ENCODE measurements at regions not wholly inside any gene's neighbourhood (a gene's known extent, or its start where the extent isn't known, plus 50 kb on each side); places are given as distances from the start of the nearest gene placed in this dataset.
A peak's percentile ranks its signal among the peaks of the same experiment; 100 is the strongest.

- no peaks in the 10 kb centered on the region for H3K9me3 Mint-ChIP-seq
- H3K4me3 Mint-ChIP-seq = no peak overlapping the region
- H3K36me3 Mint-ChIP-seq (ENCODE audit: insufficient read depth) = no peaks in the 10 kb centered on the region
- H3K27me3 Mint-ChIP-seq (ENCODE audit: low read depth) = no peaks in the 10 kb centered on the region
- DNase-seq = no peak
- no peaks in the 10 kb centered on the region for H3K4me1 Mint-ChIP-seq (ENCODE audit: low read depth)
- no peak for ATAC-seq
These were observed 141.7 kb upstream of the SYT6 start for GRCh38 chr1:114295321-114295720.

- no peak for ATAC-seq
- DNase-seq = no peak
- Mint-ChIP-seq H3K4me3 (no peak overlapping the region), H3K9me3 (no peaks in the 10 kb centered on the region), H3K4me1 (ENCODE audit: low read depth) (no peaks in the 10 kb centered on the region), H3K27me3 (ENCODE audit: low read depth) (no peaks in the 10 kb centered on the region), H3K36me3 (ENCODE audit: insufficient read depth) (no peaks in the 10 kb centered on the region)
These were observed 139.2 kb upstream of the SYT6 start for GRCh38 chr1:114292835-114293234.

GRCh38 chr1:114292194-114292593, 138.5 kb upstream of the SYT6 start:
- no peak for ATAC-seq
- Mint-ChIP-seq H3K4me3 (no peak overlapping the region), H3K36me3 (ENCODE audit: insufficient read depth) (no peaks in the 10 kb centered on the region), H3K27me3 (ENCODE audit: low read depth) (no peaks in the 10 kb centered on the region), H3K9me3 (no peaks in the 10 kb centered on the region), H3K4me1 (ENCODE audit: low read depth) (no peaks in the 10 kb centered on the region)
- DNase-seq = no peak

GRCh38 chr1:114290776-114291175, 137.1 kb upstream of the SYT6 start:
- DNase-seq (no peak), ATAC-seq (no peak)
- H3K9me3 Mint-ChIP-seq = no peaks in the 10 kb centered on the region
- no peaks in the 10 kb centered on the region for H3K4me1 Mint-ChIP-seq (ENCODE audit: low read depth)
- H3K27me3 Mint-ChIP-seq (ENCODE audit: low read depth) = no peaks in the 10 kb centered on the region
- no peak overlapping the region for H3K4me3 Mint-ChIP-seq
- no peaks in the 10 kb centered on the region for H3K36me3 Mint-ChIP-seq (ENCODE audit: insufficient read depth)

- DNase-seq = no peak
- Mint-ChIP-seq H3K4me3 (no peak overlapping the region), H3K4me1 (ENCODE audit: low read depth) (no peaks in the 10 kb centered on the region), H3K9me3 (no peaks in the 10 kb centered on the region), H3K27me3 (ENCODE audit: low read depth) (no peaks in the 10 kb centered on the region), H3K36me3 (ENCODE audit: insufficient read depth) (no peaks in the 10 kb centered on the region)
- no peak for ATAC-seq
These were observed 136.7 kb upstream of the SYT6 start for GRCh38 chr1:114290341-114290740.

- Mint-ChIP-seq H3K27me3 (ENCODE audit: low read depth) (no peaks in the 10 kb centered on the region), H3K4me1 (ENCODE audit: low read depth) (no peaks in the 10 kb centered on the region), H3K9me3 (no peaks in the 10 kb centered on the region), H3K36me3 (ENCODE audit: insufficient read depth) (no peaks in the 10 kb centered on the region), H3K4me3 (no peak overlapping the region)
- no peak for ATAC-seq
- no peak for DNase-seq
These were observed 136.2 kb upstream of the SYT6 start for GRCh38 chr1:114289824-114290223.

- DNase-seq (no peak), ATAC-seq (no peak)
- H3K4me1 Mint-ChIP-seq (ENCODE audit: low read depth) = no peaks in the 10 kb centered on the region
- no peaks in the 10 kb centered on the region for H3K36me3 Mint-ChIP-seq (ENCODE audit: insufficient read depth)
- H3K4me3 Mint-ChIP-seq = no peak overlapping the region
- H3K9me3 Mint-ChIP-seq = no peaks in the 10 kb centered on the region
- no peaks in the 10 kb centered on the region for H3K27me3 Mint-ChIP-seq (ENCODE audit: low read depth)
These were observed 135.6 kb upstream of the SYT6 start for GRCh38 chr1:114289306-114289705.

- no peaks in the 10 kb centered on the region for H3K27me3 Mint-ChIP-seq (ENCODE audit: low read depth)
- no peaks in the 10 kb centered on the region for H3K36me3 Mint-ChIP-seq (ENCODE audit: insufficient read depth)
- H3K9me3 Mint-ChIP-seq = no peaks in the 10 kb centered on the region
- H3K4me3 Mint-ChIP-seq = no peak overlapping the region
- DNase-seq (no peak), ATAC-seq (no peak)
- peaks cover 2% of the 10 kb centered on the region for H3K4me1 Mint-ChIP-seq (ENCODE audit: low read depth)
These were observed 133.3 kb upstream of the SYT6 start for GRCh38 chr1:114286960-114287359.

GRCh38 chr1:114286179-114286578, 132.5 kb upstream of the SYT6 start:
- Mint-ChIP-seq H3K4me1 (ENCODE audit: low read depth) (peaks cover 2% of the 10 kb centered on the region), H3K4me3 (no peak overlapping the region), H3K36me3 (ENCODE audit: insufficient read depth) (no peaks in the 10 kb centered on the region), H3K9me3 (no peaks in the 10 kb centered on the region), H3K27me3 (ENCODE audit: low read depth) (no peaks in the 10 kb centered on the region)
- DNase-seq (no peak), ATAC-seq (no peak)

- H3K36me3 Mint-ChIP-seq (ENCODE audit: insufficient read depth) = no peaks in the 10 kb centered on the region
These were observed 129.2 kb upstream of the SYT6 start for GRCh38 chr1:114282751-114283403.

GRCh38 chr1:114278911-114279310, 125.2 kb upstream of the SYT6 start:
- H3K4me1 Mint-ChIP-seq (ENCODE audit: low read depth) = peaks cover 2% of the 10 kb centered on the region
- H3K36me3 Mint-ChIP-seq (ENCODE audit: insufficient read depth) = no peaks in the 10 kb centered on the region
- no peak overlapping the region for H3K4me3 Mint-ChIP-seq
- ATAC-seq (no peak), DNase-seq (no peak)
- no peaks in the 10 kb centered on the region for H3K27me3 Mint-ChIP-seq (ENCODE audit: low read depth)
- H3K9me3 Mint-ChIP-seq = no peaks in the 10 kb centered on the region

More at GRCh38 chr1:114282751-114283403, 129.2 kb upstream of the SYT6 start:
- peaks cover 2% of the 10 kb centered on the region for H3K4me1 Mint-ChIP-seq (ENCODE audit: low read depth)
- no peaks in the 10 kb centered on the region for H3K9me3 Mint-ChIP-seq
- no peaks in the 10 kb centered on the region for H3K27me3 Mint-ChIP-seq (ENCODE audit: low read depth)
- no peak overlapping the region for H3K4me3 Mint-ChIP-seq
- ATAC-seq (peak; percentile 96 to 97), DNase-seq (peak; percentile 78)

- Mint-ChIP-seq H3K27me3 (ENCODE audit: low read depth) (no peaks in the 10 kb centered on the region), H3K4me3 (no peak overlapping the region), H3K36me3 (ENCODE audit: insufficient read depth) (no peaks in the 10 kb centered on the region), H3K4me1 (ENCODE audit: low read depth) (peaks cover 2% of the 10 kb centered on the region), H3K9me3 (no peaks in the 10 kb centered on the region)
- ATAC-seq = no peak
- DNase-seq = no peak
These were observed 124.8 kb upstream of the SYT6 start for GRCh38 chr1:114278430-114278829.

GRCh38 chr1:114274621-114275317, 121.1 kb upstream of the SYT6 start:
- no peaks in the 10 kb centered on the region for H3K36me3 Mint-ChIP-seq (ENCODE audit: insufficient read depth)
- ATAC-seq (no peak), DNase-seq (no peak)
- H3K4me1 Mint-ChIP-seq (ENCODE audit: low read depth) = no peaks in the 10 kb centered on the region
- H3K27me3 Mint-ChIP-seq (ENCODE audit: low read depth) = peaks cover 2% of the 10 kb centered on the region
- no peak overlapping the region for H3K4me3 Mint-ChIP-seq
- no peaks in the 10 kb centered on the region for H3K9me3 Mint-ChIP-seq

- Mint-ChIP-seq H3K27me3 (ENCODE audit: low read depth) (peaks cover 4% of the 10 kb centered on the region), H3K36me3 (ENCODE audit: insufficient read depth) (no peaks in the 10 kb centered on the region), H3K9me3 (no peaks in the 10 kb centered on the region), H3K4me3 (no peak overlapping the region), H3K4me1 (ENCODE audit: low read depth) (peaks cover 2% of the 10 kb centered on the region)
- ATAC-seq (no peak), DNase-seq (no peak)
These were observed 118.9 kb upstream of the SYT6 start for GRCh38 chr1:114272593-114272992.

- no peak overlapping the region for H3K4me3 Mint-ChIP-seq
- H3K36me3 Mint-ChIP-seq (ENCODE audit: insufficient read depth) = no peaks in the 10 kb centered on the region
- H3K9me3 Mint-ChIP-seq = no peaks in the 10 kb centered on the region
- ATAC-seq = no peak
- H3K4me1 Mint-ChIP-seq (ENCODE audit: low read depth) = peaks cover 2% of the 10 kb centered on the region
- DNase-seq = no peak
- H3K27me3 Mint-ChIP-seq (ENCODE audit: low read depth) = peaks cover 14% of the 10 kb centered on the region
These were observed 117.0 kb upstream of the SYT6 start for GRCh38 chr1:114270718-114271117.
